ENCODE measurements at regions not wholly inside any gene's neighbourhood (a gene's known extent, or its start where the extent isn't known, plus 50 kb on each side); places are given as distances from the start of the nearest gene placed in this dataset.
A peak's percentile ranks its signal among the peaks of the same experiment; 100 is the strongest.

DNA sequence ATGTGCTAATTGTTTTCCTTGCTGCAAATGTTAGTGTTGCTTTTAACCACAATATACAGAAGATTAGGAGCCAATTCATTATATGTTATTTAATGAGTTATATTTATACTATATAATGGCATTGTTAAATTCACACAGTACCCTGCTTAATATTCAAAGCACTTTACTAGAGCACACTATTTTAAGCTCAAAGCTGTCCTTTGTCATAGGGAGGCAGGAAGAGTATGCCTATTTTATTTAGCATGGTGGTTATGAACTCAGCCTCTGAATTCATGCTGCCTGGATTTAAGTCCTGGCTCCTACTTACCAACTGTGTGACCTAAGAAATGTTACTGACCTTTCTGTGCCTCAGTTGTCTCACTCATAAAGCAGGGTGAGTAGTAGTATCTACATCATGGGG, 80.5 kb downstream of the FASTKD2 start:
- no peak for DNase-seq

DNA sequence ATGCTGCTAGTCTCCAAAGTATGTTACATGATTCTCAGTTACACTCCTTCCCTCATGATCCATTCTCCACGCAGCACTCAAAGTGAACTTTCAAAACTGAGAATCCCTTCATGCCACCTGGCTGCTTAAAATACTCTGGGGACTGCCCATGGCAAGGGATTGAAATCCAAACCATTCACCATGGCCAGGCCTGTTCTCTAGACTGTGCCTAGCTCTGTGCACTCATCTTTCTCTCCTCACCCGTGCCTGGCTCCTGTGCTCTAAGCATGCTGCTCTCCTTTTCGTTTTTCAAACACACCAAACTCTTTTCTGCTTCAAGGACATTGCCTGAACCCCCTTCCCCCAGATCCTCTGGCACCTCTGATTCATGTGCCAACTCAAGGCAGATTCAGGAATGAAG, 80.9 kb downstream of the FASTKD2 start:
- no peak for DNase-seq

DNA sequence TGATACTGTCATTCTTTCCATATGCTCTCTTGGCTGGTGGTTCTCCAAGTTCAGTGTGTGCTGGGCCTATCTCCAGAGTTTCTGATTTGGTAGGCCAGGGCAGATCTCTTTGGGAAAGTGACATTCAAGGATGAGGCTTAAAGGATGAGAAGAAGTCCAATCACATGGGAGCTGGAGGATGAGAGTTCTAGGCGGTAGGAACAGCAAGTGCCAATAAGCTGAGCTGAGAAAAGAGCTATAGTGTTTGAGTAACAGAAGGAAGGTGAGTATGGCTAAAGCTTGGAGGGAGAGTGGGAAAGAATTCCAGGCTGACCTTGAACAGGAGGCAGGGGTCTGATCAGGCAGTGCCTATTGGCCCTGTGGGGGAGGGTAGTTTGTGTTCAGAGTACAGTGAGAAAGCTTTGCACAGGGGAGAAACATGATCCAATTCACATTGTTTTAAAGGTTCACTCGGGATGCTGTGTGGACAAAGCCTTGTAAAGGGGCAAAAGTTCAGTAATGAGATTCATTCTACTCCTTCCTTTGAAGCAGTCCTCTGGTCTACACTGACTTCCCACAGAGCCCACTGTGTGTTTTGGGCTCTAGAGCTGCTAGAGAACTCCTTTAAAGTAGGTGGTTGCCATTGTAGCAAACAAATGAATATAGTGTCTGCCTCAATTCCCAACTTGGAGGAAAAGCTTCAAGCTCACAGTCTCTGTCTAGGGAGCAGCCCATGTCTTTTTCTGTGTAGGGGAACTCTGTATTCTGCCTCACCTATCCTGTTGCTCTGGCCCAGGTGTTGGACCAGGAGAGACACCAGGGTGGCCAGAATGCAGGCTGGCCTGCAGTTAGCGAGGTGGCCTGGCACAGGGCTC, 81.8 kb downstream of the FASTKD2 start:
- DNase-seq, result no peak

DNA sequence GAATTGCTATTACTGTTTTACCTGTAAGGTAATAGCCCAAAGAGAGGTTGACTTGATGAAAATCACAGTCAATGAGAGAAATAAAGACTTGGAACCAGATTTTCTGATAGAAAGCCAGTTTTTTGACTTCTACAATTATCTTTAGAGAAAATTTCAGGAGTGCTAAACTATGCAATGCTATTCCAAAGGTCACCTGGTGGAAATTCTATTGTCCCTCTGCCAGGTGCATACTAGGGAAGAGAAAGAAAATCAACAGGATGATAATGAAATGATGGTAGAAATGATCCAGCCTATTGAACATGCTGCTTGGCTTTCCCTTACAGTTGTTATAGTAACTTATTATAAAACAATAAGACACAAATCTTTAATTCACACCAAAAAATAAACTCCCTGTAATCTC, 85.0 kb downstream of the FASTKD2 start:
- no peak for DNase-seq

DNA sequence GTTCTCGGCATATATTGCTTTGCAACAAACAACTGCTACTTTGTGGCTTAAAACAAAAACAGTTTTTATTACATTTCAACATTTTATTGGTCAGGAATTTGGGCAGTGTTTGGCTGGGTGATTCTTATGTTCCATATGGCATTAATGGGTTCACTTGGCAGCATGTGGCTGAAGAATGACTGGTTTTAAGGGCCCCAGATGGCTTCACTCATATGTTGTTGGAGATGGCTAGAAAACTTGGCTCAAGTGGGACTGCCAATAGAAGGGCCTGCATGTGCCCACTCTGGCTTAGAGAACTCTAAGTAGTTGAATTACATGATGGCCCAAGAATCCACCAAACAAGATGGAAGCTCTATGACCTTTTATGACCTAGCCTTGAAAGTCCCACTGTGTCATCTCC, 86.1 kb downstream of the FASTKD2 start:
- no peak for DNase-seq

DNA sequence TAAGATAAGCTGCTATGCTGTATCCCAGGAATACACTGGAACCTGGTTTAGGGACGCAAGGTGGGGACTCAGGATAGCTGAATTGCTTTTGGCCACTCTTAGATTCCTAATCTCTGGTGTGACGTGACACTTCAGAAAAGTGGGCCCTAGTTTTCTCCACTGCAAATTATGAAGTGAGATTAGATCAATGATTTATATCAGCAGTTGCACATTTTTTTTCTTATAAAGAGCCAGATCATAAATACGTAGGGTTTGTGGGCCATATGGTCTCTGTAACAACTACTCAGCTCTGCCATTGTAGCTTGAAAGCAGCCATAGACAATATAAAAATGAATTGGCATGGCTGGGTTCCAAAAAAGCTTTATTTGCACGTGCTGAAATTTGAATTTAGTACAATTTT, 85.4 kb upstream of the CPO start:
- no peak for DNase-seq

DNA sequence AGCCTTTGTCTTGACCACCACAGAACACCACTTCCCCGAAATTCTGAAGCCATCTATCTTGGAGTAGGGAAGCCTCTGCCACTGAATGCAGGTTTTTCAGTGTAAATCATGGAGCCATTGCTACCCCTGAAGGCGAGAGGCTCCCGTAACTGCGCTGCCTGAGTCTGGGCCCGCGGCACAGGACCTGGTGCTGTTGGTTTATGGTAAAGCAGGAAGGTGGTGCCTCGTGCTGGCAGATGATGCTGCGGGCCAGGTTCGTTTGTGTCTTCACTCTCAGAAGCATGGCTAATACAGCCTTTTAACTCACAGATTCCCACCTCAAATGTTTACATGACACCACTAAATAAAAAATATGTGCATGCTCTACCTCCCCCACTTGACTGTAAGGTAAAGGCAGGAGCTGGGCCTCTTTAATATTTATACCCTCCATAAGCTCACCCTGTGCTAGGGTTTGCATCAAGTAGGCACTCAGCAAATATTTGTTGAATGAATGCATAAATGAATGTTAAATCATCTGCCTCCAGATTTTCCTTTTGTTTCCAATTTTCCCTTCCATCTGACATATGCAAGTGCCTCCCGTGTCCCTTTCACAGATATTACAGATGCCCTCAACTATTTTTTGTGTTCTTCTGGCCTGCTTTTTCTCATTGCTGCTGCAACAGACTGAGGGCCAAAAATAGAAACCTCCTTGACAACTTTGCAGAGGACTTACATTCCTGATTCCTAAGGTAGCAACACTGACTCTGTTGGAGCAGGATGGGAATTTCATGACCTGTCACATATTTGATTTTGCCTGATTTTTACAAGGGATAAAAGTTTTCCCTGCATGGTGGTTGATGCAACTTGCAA, 83.5 kb upstream of the CPO start:
- DNase-seq, result no peak

DNA sequence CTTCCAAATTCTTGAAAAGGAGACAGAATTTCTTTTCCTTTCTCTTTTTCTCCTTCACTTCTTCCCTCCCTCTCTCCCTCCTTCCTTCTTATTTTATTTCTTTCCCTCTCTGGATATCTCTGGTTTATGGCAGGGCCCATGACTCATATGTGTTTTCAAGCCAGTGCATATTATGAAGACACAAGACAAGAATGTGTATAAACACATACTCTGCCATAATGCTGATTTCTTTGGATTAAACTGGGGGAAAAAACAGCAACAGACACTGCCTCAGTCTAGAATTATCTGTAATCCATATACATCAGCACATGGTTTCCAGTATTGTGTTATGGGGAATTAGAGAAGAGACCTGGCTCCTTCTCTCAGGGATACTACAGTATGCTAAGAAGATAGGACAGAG, 82.8 kb upstream of the CPO start:
- DNase-seq, result no peak

DNA sequence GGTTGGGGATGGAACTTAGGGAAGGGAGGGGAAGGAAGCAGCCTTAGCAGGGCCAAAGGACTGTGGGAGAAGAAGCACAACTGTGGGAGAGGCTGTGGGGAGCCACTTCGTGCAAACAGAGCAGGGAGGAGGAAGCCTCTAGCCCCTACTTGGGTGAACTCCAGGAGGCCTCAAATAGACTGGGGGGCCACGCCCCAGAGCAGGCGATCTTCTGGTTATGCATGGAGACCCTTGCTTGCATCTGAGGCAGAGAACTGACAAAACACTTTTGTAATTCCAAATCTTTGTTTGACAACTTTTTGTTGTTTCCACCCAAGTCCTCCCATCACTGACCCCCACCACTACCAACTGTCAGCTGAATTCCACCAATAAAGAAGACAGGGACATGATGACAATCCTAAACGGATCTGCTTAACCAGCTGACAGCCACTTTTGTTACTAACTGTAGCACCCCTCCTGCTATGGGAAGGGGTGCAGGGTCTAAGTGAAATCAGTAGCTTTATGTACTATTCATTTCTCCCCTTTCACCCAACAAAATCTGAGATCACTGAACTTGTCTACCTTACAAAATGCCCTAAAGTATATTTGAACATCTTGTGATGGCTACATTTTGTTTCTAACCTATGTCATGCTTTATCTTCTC, 80.5 kb upstream of the CPO start:
- DNase-seq, result no peak

DNA sequence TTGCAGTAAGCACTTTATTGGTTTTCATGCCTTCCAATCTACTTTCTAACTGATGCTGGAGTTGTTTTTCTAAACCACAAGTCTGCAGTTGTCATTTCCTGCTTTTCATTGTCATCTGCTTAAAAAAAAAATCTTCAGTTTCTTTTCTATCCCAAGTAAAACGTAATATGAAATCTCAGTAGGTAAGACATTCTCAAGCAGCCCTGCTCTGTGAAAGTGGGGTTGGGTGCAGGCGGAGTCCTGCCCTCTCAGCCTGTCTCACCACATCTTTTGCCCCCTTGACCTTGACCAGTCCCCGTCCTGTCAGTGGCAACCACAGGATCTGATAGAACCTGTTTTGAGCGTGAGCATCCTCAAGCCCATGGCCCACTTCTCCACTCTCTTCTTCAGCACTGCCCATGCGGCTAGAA, 80.0 kb upstream of the CPO start:
- DNase-seq, result peak in 1 of 2 donors; percentile 20

DNA sequence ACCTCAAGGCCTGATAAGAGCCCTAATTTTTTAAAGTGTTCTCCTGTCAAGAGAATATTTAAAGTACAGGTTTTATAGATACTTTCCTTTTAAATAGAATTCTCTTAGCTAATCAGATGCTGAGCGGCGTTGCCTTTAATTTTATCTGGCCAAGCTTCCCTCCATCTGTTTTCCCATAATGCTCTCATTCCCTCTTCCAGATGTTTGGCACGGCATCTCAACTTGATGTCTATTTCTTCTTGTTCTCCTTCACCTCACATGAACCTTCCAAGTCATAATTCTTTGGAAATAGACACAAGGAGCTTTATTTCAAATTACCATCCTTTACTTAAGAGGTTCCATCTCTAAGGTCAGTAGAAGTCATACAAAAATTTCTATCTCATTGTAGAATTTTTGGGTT, 76.1 kb upstream of the CPO start:
- no peak for DNase-seq

DNA sequence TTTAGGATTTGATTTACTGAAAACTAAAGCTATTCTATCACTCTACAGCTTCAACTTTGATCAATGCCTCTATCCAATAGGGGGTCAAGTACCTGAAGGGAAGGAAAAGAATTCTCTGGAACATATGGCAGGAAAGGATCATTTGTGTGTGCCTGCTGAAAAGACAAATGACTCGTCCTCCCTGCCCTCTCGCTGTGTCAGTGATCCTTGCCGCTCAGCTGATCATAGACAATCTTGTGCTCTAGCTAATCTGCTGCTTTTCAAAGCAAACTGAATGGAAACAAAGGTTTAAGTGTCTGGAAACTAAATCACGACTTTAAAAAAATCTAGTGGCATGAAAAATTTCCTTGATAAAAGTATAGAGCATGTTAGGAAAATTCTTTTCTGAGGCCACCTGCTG, 75.6 kb upstream of the CPO start:
- no peak for DNase-seq

DNA sequence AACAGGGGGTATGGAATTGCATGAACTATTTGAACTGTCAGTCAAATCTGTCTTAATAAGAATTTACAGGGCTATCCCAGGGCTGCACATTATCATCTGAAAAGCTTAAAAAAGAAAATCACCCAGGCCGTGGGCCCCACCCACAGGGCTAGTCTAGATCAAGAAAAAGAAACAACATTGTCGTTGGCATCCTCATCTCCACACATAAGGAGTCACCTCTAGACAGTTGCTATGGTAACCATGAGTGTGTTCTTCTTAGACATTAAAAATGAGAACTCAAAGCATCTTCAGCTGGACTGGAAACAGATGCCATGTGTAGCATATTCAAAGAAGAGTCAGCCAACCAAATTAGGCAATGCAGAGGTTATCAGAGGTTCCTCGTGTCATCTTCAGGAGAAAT, 72.3 kb upstream of the CPO start:
- no peak for DNase-seq

DNA sequence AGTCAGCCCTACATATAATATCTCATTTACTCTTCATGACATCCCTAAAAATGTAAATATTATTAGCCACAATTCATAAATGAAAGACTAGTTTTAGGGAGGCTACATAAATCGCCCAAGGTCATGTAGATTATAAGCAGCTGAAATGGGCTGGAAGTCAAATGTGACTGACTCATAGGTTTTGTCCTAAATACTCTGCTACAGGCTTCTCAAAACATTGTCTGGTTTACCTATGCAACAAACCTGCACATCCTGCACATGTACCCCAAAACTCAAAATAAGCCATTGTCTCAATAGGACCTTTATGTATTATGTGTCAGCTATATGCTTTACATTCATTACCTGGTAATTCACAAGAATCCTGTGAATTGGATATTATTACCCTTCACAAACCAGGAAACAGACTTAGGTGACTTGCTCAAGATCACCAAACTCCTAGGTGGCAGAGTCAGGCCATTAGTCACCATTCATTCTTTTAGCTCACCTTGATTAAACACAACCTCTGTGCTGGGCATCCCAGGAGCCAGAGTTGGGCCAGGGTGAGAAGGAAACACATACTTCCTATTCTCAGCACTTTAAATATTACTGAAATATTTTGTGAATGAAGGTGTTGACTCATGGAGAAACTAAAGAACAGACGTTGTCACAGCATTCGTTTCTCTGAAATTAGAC, 69.4 kb upstream of the CPO start:
- no peak for DNase-seq

DNA sequence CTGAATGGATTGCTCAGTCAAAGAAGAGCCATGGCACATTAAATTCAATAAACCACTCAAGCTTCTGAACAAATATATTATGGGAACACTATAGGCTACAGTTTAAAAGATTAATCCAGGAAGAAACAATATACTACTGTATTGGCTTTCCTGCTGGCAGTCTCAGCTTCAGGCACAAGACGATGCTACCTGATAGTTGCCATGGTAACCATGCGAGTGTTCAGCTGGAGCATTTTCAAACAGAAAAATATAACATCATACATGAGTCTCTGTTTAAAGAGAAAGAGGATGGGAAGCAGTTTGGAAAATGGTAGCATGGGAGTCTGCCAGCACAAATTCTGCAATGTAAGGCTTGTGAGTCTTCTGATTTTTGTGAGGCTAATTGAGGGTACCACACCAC, 65.9 kb upstream of the CPO start:
- DNase-seq, result no peak

DNA sequence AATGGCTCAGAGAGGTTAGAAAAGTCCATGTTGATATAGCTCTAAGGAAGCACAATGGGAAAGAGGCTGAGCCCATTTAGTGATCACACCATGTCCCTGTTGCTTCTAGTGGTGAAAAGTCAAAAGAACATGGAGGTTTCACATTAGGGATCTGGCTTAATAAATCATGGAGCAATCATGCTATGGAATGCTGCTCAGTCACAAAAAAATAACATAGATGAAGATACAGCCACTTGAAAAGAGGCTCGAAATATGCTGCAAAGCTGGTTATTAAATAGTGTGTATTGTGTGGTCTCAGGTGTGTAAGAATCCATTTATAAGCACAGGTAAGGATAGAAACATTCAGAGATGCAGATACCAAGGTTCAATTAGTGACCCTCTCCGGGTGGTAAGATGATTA, 63.6 kb upstream of the CPO start:
- DNase-seq, result no peak

DNA sequence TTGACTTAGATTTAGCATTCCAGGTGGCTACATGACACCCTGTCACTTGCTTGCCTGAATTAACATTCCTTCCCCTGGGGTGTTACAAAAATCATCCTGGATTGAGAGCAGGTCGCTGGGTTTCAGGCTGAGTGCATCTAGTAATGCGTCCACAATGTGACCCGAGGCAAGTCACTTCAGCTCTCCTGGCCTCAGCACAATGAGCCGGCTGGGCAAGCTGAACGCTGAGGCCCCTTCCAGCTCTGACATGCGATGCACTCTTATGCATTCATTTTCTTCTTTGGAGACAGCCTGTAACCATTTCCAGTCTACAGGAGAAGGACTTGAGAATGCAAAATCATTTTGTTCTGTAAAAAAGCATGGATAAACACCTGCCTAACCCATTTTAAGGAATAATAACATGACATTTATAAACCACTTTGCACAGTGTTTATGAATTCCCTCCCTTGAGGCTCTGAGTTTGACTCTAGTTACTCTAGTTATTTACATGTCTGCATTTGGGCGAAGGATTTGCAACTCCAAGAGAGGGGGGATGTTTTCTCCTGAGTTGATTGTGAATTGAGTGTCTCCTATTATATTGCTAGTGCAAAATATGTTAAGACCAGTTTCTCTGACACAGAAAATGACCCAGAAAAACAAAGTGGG, 63.0 kb upstream of the CPO start:
- DNase-seq, result no peak

DNA sequence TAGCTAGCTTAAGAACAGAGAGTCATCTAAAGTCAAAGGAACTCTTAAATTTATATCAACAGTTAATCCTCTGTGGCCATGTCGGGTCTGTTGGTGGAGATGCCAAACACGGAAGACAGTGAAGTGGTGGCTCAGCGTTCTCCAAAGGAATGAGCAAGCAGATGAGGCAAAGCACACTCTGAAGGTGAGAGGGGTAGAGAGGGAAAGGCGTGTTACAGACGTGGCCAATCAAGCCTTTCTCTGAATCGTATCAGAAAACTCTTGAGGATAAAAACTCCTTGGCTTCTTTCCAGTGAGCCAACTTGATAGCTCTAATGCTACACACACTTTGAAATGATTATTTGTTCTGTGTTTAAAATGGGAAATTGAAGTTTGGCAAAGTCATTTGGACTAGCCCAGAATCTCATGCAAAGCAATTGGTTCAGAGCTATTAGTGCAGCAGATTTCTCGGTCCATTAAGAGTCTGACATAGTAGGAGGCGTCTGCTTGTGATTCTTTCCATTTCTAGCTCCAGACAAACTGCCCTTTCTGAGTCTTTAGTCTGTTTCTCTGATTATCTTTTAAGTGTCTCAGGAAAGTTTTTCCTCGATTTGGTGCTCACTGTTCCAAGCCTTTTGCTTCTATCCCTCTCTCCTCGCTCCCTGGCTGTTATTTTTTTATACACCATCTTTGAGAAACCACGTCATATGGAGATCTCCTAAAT, 57.5 kb upstream of the CPO start:
- DNase-seq, result no peak

DNA sequence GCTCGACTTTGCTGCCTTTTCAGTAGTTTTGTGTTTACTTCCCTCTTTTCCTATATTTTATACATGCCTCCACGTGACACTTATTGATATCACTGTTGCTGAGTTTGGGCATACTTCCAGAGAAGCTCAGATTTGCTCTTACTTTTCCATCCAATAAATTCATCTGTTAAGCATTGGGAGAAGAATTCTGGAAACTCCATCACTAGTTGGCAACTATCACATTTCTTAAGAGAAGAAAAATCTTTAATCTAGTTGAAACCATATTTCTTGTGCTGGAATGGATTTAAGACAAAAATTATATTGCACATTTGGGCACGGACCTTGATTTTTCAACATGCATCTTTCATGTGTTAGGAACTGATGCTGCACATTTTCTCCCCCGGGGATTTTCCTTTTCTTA, 52.6 kb upstream of the CPO start:
- no peak for DNase-seq

DNA sequence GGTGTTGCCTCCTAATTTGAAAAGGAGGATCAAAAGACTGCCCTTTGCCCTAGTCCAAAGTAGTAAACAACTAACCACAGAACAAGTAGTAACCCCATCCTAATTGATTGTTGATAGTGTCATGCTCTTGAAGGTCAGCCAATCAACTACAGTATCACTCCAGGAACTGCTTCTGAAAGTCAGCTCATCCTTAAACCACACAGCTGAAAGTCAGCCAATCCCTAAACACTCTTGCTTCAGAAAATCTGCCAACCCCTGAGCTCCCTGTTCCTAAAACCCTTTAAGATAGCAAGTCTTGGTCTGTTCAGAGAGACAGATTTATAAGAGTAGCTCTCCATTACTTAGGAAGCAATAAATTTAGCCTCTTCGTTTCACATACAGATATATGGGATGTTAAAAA, 51.6 kb upstream of the CPO start:
- DNase-seq, result no peak
